Mucosa of descending colon (tissue), 3 donors: ENCODE measurements at regions not wholly inside any gene's neighbourhood (a gene's known extent, or its start where the extent isn't known, plus 50 kb on each side); places are given as distances from the start of the nearest gene placed in this dataset.

Source experiments
- ATAC-seq: fragments of 200-7000 bp; cut with Tn5 transposase; one replicate; pipeline ENCODE4 v1.9.1; 2020; ENCODE audit warnings: mild to moderate bottlenecking, moderate library complexity
- DNase-seq, 3 donors: peaks; one replicate each; pipeline ENCODE4 v3.0.0-alpha.2; 2020
- H3K36me3 ChIP-seq: fragments of 200-600 bp; one replicate; pipeline ENCODE4 v1.8.0; 2021; ENCODE audit warnings: low read depth, mild to moderate bottlenecking
- H3K4me1 ChIP-seq: fragments of 200-600 bp; one replicate; pipeline ENCODE4 v1.8.0; 2021; ENCODE audit warnings: low read depth, mild to moderate bottlenecking
- H3K4me3 ChIP-seq: fragments of 200-600 bp; one replicate; pipeline ENCODE4 v1.8.0; 2021; ENCODE audit warnings: mild to moderate bottlenecking
- H3K9me3 ChIP-seq: fragments of 200-600 bp; one replicate; pipeline ENCODE4 v1.8.0; 2021; ENCODE audit warnings: mild to moderate bottlenecking
- CTCF ChIP-seq: fragments of 200-600 bp; IDR thresholded peaks from one replicate; pipeline ENCODE4 v1.8.0; 2022; ENCODE audit warnings: antibody characterized with exemption, mild to moderate bottlenecking
- intact Hi-C, 2 donors: fragments of 100-400 bp; cut with DNase I in 1 of 2; cut with micrococcal nuclease in 1 of 2; formaldehyde crosslinking; loops; one replicate each; pipeline versions ENCODE4 v1.11.0 to v1.11.1; 2022; cut with DNase I, micrococcal nuclease
- donor health status: DM: no; HTN: no; CAD: no; lungs with moderate emphysema.
- donor health status: DM: no; HTN: no; CAD: no.
- donor health status: DM: no; HTN: yes; CAD: no.

- ATAC-seq (no peak), DNase-seq (no peak)
- no peak overlapping the region for H3K4me3 ChIP-seq
- no peaks in the 10 kb centered on the region for H3K36me3 ChIP-seq
- intact Hi-C loops, result no loop called here
- no peaks in the 10 kb centered on the region for H3K4me1 ChIP-seq
- H3K9me3 ChIP-seq, result no peaks in the 10 kb centered on the region
- TF ChIP-seq CTCF, result no peak
These were observed 118.0 kb upstream of the KMT2C start for GRCh38 chr7:152553671-152554317.

- no peaks in the 10 kb centered on the region for H3K36me3 ChIP-seq
- DNase-seq (no peak), ATAC-seq (no peak)
- H3K4me1 ChIP-seq, result no peaks in the 10 kb centered on the region
- H3K4me3 ChIP-seq, result no peak overlapping the region
- no peak for TF ChIP-seq CTCF
- intact Hi-C loops, result no loop called here
- H3K9me3 ChIP-seq, result no peaks in the 10 kb centered on the region
These were observed 115.7 kb upstream of the KMT2C start for GRCh38 chr7:152551304-152552036.

GRCh38 chr7:152544971-152545619 is 109.3 kb upstream of the KMT2C start:
- no peak for TF ChIP-seq CTCF
- Histone ChIP-seq H3K36me3 (no peaks in the 10 kb centered on the region), H3K4me1 (no peaks in the 10 kb centered on the region), H3K9me3 (no peaks in the 10 kb centered on the region), H3K4me3 (no peak overlapping the region)
- DNase-seq (no peak), ATAC-seq (no peak)
- intact Hi-C loops, result no loop called here

- no peaks in the 10 kb centered on the region for H3K36me3 ChIP-seq
- ATAC-seq, result no peak
- no peak for DNase-seq
- no peak for TF ChIP-seq CTCF
- intact Hi-C loops, result no loop called here
- no peaks in the 10 kb centered on the region for H3K9me3 ChIP-seq
- H3K4me3 ChIP-seq, result no peak overlapping the region
- H3K4me1 ChIP-seq, result no peaks in the 10 kb centered on the region
These were observed 108.7 kb upstream of the KMT2C start for GRCh38 chr7:152544481-152544927.

- DNase-seq (no peak), ATAC-seq (no peak)
- no peaks in the 10 kb centered on the region for H3K9me3 ChIP-seq
- no peak for TF ChIP-seq CTCF
- no peaks in the 10 kb centered on the region for H3K36me3 ChIP-seq
- no peak overlapping the region for H3K4me3 ChIP-seq
- H3K4me1 ChIP-seq, result no peaks in the 10 kb centered on the region
- intact Hi-C loops, result no loop called here
These were observed 108.0 kb upstream of the KMT2C start for GRCh38 chr7:152543799-152544198.
